B cell (primary cell): ENCODE measurements at regions not wholly inside any gene's neighbourhood (a gene's known extent, or its start where the extent isn't known, plus 50 kb on each side); places are given as distances from the start of the nearest gene placed in this dataset.

Experiments
- ATAC-seq: fragments of 200-7000 bp; cut with Tn5 transposase; one replicate; pipeline ENCODE4 v1.10.0; 2021; ENCODE audit warnings: low read depth, mild to moderate bottlenecking, moderate number of reproducible peaks, moderate library complexity
- CTCF ChIA-PET: fragments of 350-600 bp; sonication (Branson Sonifier 250); formaldehyde crosslinking; loops from one replicate; lab custom pipeline; 2021; ENCODE audit warnings: antibody characterized with exemption, inconsistent platforms; lab: Charles Lee
- POLR2A ChIA-PET: fragments of 350-600 bp; sonication (Branson Sonifier 250); formaldehyde crosslinking; loops from one replicate; lab custom pipeline; 2021; ENCODE audit warnings: antibody characterized with exemption; lab: Charles Lee
- DNase-seq: peaks from one replicate; pipeline ENCODE4 v3.0.0; 2013
- H2AFZ ChIP-seq: 2 replicates; pipeline ENCODE4 v1.6.1; 2012; ENCODE audit warnings: mild to moderate bottlenecking, low read depth, low read length; ENCODE audit not compliant: insufficient read depth, poor library complexity, severe bottlenecking
- H3K27ac ChIP-seq, 2 donors: 1 replicate in 1 of 2; 2 replicates in 1 of 2; pipeline ENCODE4 v1.5.1; 2012 to 2013; ENCODE audit warnings: low read length in 2 of 2, mild to moderate bottlenecking in 2 of 2, moderate library complexity in 1 of 2
- H3K27me3 ChIP-seq, 4 experiments: fragments of 200-600 bp in 1 of 4; sonication (generic) in 1 of 4; replicated peaks in 1 of 4; 1 replicate in 2 of 4; 2 replicates in 2 of 4; pipeline versions ENCODE4 v1.6.1 to v1.7.0; 2013 to 2016; ENCODE audit warnings: low read length in 3 of 4, mild to moderate bottlenecking in 2 of 4, mixed read lengths in 1 of 4, moderate library complexity in 1 of 4; ENCODE audit not compliant: insufficient read depth in 4 of 4, control insufficient read depth in 3 of 4; ENCODE audit errors: control extremely low read depth in 1 of 4
- H3K36me3 ChIP-seq, 2 experiments: replicated peaks in 1 of 2; 1 replicate in 1 of 2; 2 replicates in 1 of 2; pipeline versions ENCODE4 v1.6.1 to v1.7.1; 2013; ENCODE audit warnings: low read length in 1 of 2; ENCODE audit not compliant: insufficient read depth in 2 of 2, control insufficient read depth in 1 of 2; ENCODE audit errors: control extremely low read depth in 1 of 2, extremely low read depth in 1 of 2
- H3K4me1 ChIP-seq, 2 donors: fragments of 200-600 bp in 1 of 2; sonication (generic) in 1 of 2; 1 replicate in 1 of 2; 2 replicates in 1 of 2; pipeline versions ENCODE4 v1.5.1 to v1.6.1; 2013 to 2017; ENCODE audit warnings: low read length in 2 of 2; ENCODE audit not compliant: control insufficient read depth in 2 of 2, insufficient read depth in 2 of 2
- H3K4me2 ChIP-seq: replicated peaks from 2 replicates; pipeline ENCODE3; 2012; ENCODE audit warnings: mild to moderate bottlenecking, low read depth, low read length; ENCODE audit not compliant: poor library complexity, severe bottlenecking
- H3K4me3 ChIP-seq, 5 experiments: fragments of 200-600 bp in 1 of 5; sonication (generic) in 1 of 5; 1 replicate in 3 of 5; 2 replicates in 2 of 5; pipeline versions ENCODE4 v1.5.1 to v1.7.0; 2011 to 2016; ENCODE audit warnings: low read length in 4 of 5, mild to moderate bottlenecking in 4 of 5, low read depth in 2 of 5, control low read depth in 1 of 5, moderate library complexity in 1 of 5; ENCODE audit not compliant: insufficient read depth in 1 of 5; ENCODE audit errors: control extremely low read depth in 1 of 5, extremely low read depth in 1 of 5
- H3K79me2 ChIP-seq: fragments of 200-600 bp; sonication (generic); one replicate; pipeline ENCODE4 v1.6.0; 2016; ENCODE audit warnings: low read length; ENCODE audit not compliant: control insufficient read depth, insufficient read depth
- H3K9ac ChIP-seq: fragments of 200-600 bp; sonication (generic); 2 replicates; pipeline ENCODE4 v1.6.1; 2017; ENCODE audit warnings: mild to moderate bottlenecking, low read length, moderate library complexity
- H3K9me3 ChIP-seq, 3 donors: one replicate each; pipeline versions ENCODE4 v1.6.1 to v1.7.1; 2013; ENCODE audit warnings: low read length in 2 of 3; ENCODE audit not compliant: control insufficient read depth in 2 of 3, insufficient read depth in 1 of 3; ENCODE audit errors: control extremely low read depth in 1 of 3
- H4K20me1 ChIP-seq: 2 replicates; pipeline ENCODE4 v1.6.0; 2012; ENCODE audit warnings: mild to moderate bottlenecking, low read length; ENCODE audit not compliant: insufficient read depth, control insufficient read depth, poor library complexity, severe bottlenecking
- H3K27ac Mint-ChIP-seq: one replicate; pipeline ENCODE4 v1.8.0; 2021; ENCODE audit warnings: mixed read lengths
- H3K27me3 Mint-ChIP-seq: one replicate; pipeline ENCODE4 v1.8.0; 2021; ENCODE audit warnings: mixed read lengths
- H3K4me1 Mint-ChIP-seq: one replicate; pipeline ENCODE4 v1.8.0; 2021; ENCODE audit warnings: mixed read lengths
- H3K4me3 Mint-ChIP-seq: one replicate; pipeline ENCODE4 v1.8.0; 2021; ENCODE audit warnings: mixed read lengths
- H3K9me3 Mint-ChIP-seq: one replicate; pipeline ENCODE4 v1.8.0; 2022; ENCODE audit warnings: mixed read lengths; ENCODE audit not compliant: insufficient read depth
- CTCF ChIP-seq: fragments of 200-600 bp; IDR thresholded peaks from one replicate; pipeline ENCODE4 v1.8.0; 2022; ENCODE audit warnings: antibody characterized with exemption, mild to moderate bottlenecking
- EZH2 ChIP-seq: IDR thresholded peaks from 2 replicates; pipeline ENCODE4 v1.6.1; 2012; ENCODE audit warnings: borderline replicate concordance, low read depth, mild to moderate bottlenecking, moderate library complexity, low read length; ENCODE audit not compliant: insufficient read depth, poor library complexity, severe bottlenecking
- WGBS: methylation state at CpG from one replicate; pipeline ENCODE4 v1.1.5; 2013; ENCODE audit warnings: missing lambda C conversion rate; ENCODE audit not compliant: insufficient coverage; 5-methylcytosine and 5-hydroxymethylcytosine counted together
- intact Hi-C: fragments of 100-400 bp; cut with micrococcal nuclease; formaldehyde crosslinking; loops from one replicate; pipeline ENCODE4 v1.10.0; 2022

- Mint-ChIP-seq H3K9me3 (no peaks in the 10 kb centered on the region), H3K4me3 (no peak overlapping the region), H3K27ac (no peak overlapping the region), H3K27me3 (no peaks in the 10 kb centered on the region), H3K4me1 (no peaks in the 10 kb centered on the region)
- Histone ChIP-seq H3K9ac (no peak overlapping the region), H3K27ac (no peak overlapping the region), H3K4me1 (no peaks in the 10 kb centered on the region), H3K27me3 (no peaks in the 10 kb centered on the region), H3K4me2 (no peak overlapping the region), H3K9me3 (no peaks in the 10 kb centered on the region), H3K36me3 (no peaks in the 10 kb centered on the region), H3K4me3 (no peak overlapping the region), H2AFZ (no peak overlapping the region), H3K79me2 (no peaks in the 10 kb centered on the region), H4K20me1 (no peaks in the 10 kb centered on the region)
- WGBS: no CpG with 5 or more reads among the region's 1 CpG
- no peak for DNase-seq
- no peak for ATAC-seq
- ChIA-PET POLR2A (no interaction called here), CTCF (no interaction called here)
- intact Hi-C loops: no loop called here
- TF ChIP-seq CTCF (no peak), EZH2 (no peak)
Observed at GRCh38 chr3:1998739-1999138, 99.9 kb upstream of the CNTN4 start.

GRCh38 chr3:2001306-2002108 lies 97.2 kb upstream of the CNTN4 start:
- no peak for DNase-seq
- intact Hi-C loops: no loop called here
- Histone ChIP-seq H3K27ac (no peak overlapping the region), H2AFZ (no peak overlapping the region), H3K9me3 (peaks cover 0 to 2% (median 1%) of the 10 kb centered on the region in 3 donors), H3K4me1 (no peaks in the 10 kb centered on the region), H3K27me3 (no peaks in the 10 kb centered on the region), H3K36me3 (no peaks in the 10 kb centered on the region), H3K79me2 (no peaks in the 10 kb centered on the region), H4K20me1 (no peaks in the 10 kb centered on the region), H3K9ac (no peak overlapping the region), H3K4me3 (no peak overlapping the region), H3K4me2 (no peak overlapping the region)
- no peak for ATAC-seq
- CTCF ChIA-PET: no interaction called here
- WGBS: 94% methylated on average over 3 of the region's 9 CpGs
- POLR2A ChIA-PET: no interaction called here
- Mint-ChIP-seq H3K9me3 (no peaks in the 10 kb centered on the region), H3K4me1 (no peaks in the 10 kb centered on the region), H3K27me3 (no peaks in the 10 kb centered on the region), H3K27ac (no peak overlapping the region), H3K4me3 (no peak overlapping the region)
- no peak for TF ChIP-seq EZH2
- TF ChIP-seq CTCF: no peak
